GM12878 (cell line): ENCODE measurements at regions not wholly inside any gene's neighbourhood (a gene's known extent, or its start where the extent isn't known, plus 50 kb on each side); places are given as distances from the start of the nearest gene placed in this dataset.

Experiments used
- ATAC-seq: fragments of 200-7000 bp; cut with Tn5 transposase; 3 replicates; pipeline ENCODE4 v1.9.1; 2020; ENCODE audit warnings: mild to moderate bottlenecking, moderate library complexity
- BruUV-seq: library from RNA; stranded (reverse); fragments of 400-500 nt; replicated peaks from 2 replicates; lab custom pipeline; 2021; lab: Mats Ljungman, UMichigan
- CTCF ChIA-PET: fragments of 300-600 bp; sonication (Branson Sonifier 250); formaldehyde crosslinking; extraction: SDS; loops from one replicate; lab custom pipeline; 2021; ENCODE audit warnings: inconsistent platforms; lab: Yijun Ruan, JAX
- POLR2A ChIA-PET: fragments of 350-600 bp; formaldehyde crosslinking; extraction: SDS; loops from one replicate; lab custom pipeline; 2021; ENCODE audit warnings: inconsistent platforms; lab: Charles Lee
- RAD21 ChIA-PET: fragments of 300-600 bp; sonication (Branson Sonifier 250); formaldehyde crosslinking; loops from one replicate; lab custom pipeline; 2023; ENCODE audit warnings: antibody characterized with exemption; ENCODE audit not compliant: unreplicated experiment; lab: Charles Lee
- SMC1A ChIA-PET: fragments of 300-600 bp; sonication (Branson Sonifier 250); formaldehyde crosslinking; loops from one replicate; lab custom pipeline; 2023; ENCODE audit not compliant: unreplicated experiment, uncharacterized antibody; lab: Charles Lee
- DNase-seq: peaks from one replicate; pipeline ENCODE4 v3.0.0-alpha.2; 2011; ENCODE audit warnings: low read depth, low spot score
- FAIRE-seq: peaks from 3 replicates; lab custom pipeline; 2011; peaks lifted over from hg19 to GRCh38; lab: Jason Lieb, UNC
- H2AFZ ChIP-seq: 2 replicates; pipeline ENCODE4 v1.6.0; 2011; ENCODE audit warnings: low read depth, low read length, control low read depth; ENCODE audit not compliant: control insufficient read depth
- H3K27ac ChIP-seq: 2 replicates; pipeline ENCODE4 v1.5.1; 2011; ENCODE audit warnings: control low read depth; ENCODE audit not compliant: control insufficient read depth, insufficient read depth
- H3K27me3 ChIP-seq, 2 experiments: replicated peaks in 1 of 2; 2 replicates each; pipeline versions ENCODE4 v1.6.0 to v1.6.1; 2011; ENCODE audit warnings: low read length in 1 of 2; ENCODE audit not compliant: control insufficient read depth in 2 of 2, insufficient read depth in 2 of 2
- H3K36me3 ChIP-seq, 2 experiments: 2 replicates each; pipeline ENCODE4 v1.5.1; 2011; ENCODE audit warnings: low read length in 1 of 2; ENCODE audit not compliant: control insufficient read depth in 2 of 2, insufficient read depth in 2 of 2
- H3K4me1 ChIP-seq: 2 replicates; pipeline ENCODE4 v1.6.1; 2011; ENCODE audit warnings: mild to moderate bottlenecking, low read length, moderate library complexity, mixed read lengths; ENCODE audit not compliant: control insufficient read depth, insufficient read depth
- H3K4me2 ChIP-seq: 2 replicates; pipeline ENCODE4 v1.6.0; 2011; ENCODE audit warnings: control low read depth; ENCODE audit not compliant: control insufficient read depth, insufficient read depth
- H3K4me3 ChIP-seq: fragments of 200-600 bp; sonication (generic); 2 replicates; pipeline ENCODE4 v1.5.1; 2016
- H3K79me2 ChIP-seq: 2 replicates; pipeline ENCODE4 v1.6.0; 2011; ENCODE audit warnings: low read length; ENCODE audit not compliant: control insufficient read depth, insufficient read depth
- H3K9ac ChIP-seq: 2 replicates; pipeline ENCODE4 v1.8.0; 2011; ENCODE audit warnings: low read length, control low read depth, mixed read lengths; ENCODE audit not compliant: control insufficient read depth, insufficient read depth
- H3K9me3 ChIP-seq: replicated peaks from 3 replicates; pipeline ENCODE4 v1.5.1; 2011; ENCODE audit warnings: mild to moderate bottlenecking, low read length; ENCODE audit not compliant: control insufficient read depth, insufficient read depth
- H4K20me1 ChIP-seq: 2 replicates; pipeline ENCODE4 v1.6.0; 2011; ENCODE audit not compliant: control insufficient read depth, insufficient read depth
- ASH2L ChIP-seq: fragments of 300-600, 200-600 bp; sonication (generic); IDR thresholded peaks from 2 replicates; pipeline ENCODE4 v1.6.1; 2017; ENCODE audit warnings: low read depth, mild to moderate bottlenecking, borderline replicate concordance
- ATF7 ChIP-seq: fragments of 450-650 bp; IDR thresholded peaks from 2 replicates; pipeline ENCODE4 v1.6.1; 2016; ENCODE audit warnings: low read depth, mild to moderate bottlenecking
- HDAC6 ChIP-seq: fragments of 200-600 bp; sonication (generic); IDR thresholded peaks from one replicate; pipeline ENCODE4 v1.8.0; 2017; ENCODE audit warnings: antibody characterized with exemption; ENCODE audit not compliant: unreplicated experiment
- SIX5 ChIP-seq: IDR thresholded peaks from 2 replicates; pipeline ENCODE4 v1.6.1; 2011; ENCODE audit warnings: mild to moderate bottlenecking, low read depth, low read length, moderate library complexity; ENCODE audit not compliant: severe bottlenecking
- TCF12 ChIP-seq: IDR thresholded peaks from 2 replicates; pipeline ENCODE4 v1.6.1; 2011; ENCODE audit warnings: low read depth, mild to moderate bottlenecking, low read length
- WGBS: methylation state at CpG from one replicate; pipeline ENCODE4 v1.1.6; 2016; ENCODE audit warnings: low lambda C conversion rate; ENCODE audit not compliant: insufficient replicate concordance, insufficient coverage; ENCODE audit errors: missing lambda C conversion rate; 5-methylcytosine and 5-hydroxymethylcytosine counted together
- in situ Hi-C: fragments of 300-500 bp; cut with MboI; formaldehyde crosslinking; loops from 9 replicates; pipeline ENCODE4 v1.14.3; 2018; ENCODE audit warnings: mixed read lengths
- intact Hi-C: fragments of 100-400 bp; cut with micrococcal nuclease; formaldehyde crosslinking; loops from one replicate; pipeline ENCODE4 v1.14.2; 2022; ENCODE audit not compliant: unreplicated experiment
- TF ChIP-seq, protein P1 (sequence below): fragments of 450-650 bp; IDR thresholded peaks from 2 replicates; pipeline ENCODE4 v1.6.1; 2018; ENCODE audit warnings: mild to moderate bottlenecking, low read depth, moderate library complexity; ENCODE audit not compliant: partially characterized antibody

GRCh38 chr6:113699239-113699638, 157.9 kb upstream of the MARCKS start (continued):
- no peak for TF ChIP-seq SIX5
- TF ChIP-seq ASH2L: no peak

DNA sequence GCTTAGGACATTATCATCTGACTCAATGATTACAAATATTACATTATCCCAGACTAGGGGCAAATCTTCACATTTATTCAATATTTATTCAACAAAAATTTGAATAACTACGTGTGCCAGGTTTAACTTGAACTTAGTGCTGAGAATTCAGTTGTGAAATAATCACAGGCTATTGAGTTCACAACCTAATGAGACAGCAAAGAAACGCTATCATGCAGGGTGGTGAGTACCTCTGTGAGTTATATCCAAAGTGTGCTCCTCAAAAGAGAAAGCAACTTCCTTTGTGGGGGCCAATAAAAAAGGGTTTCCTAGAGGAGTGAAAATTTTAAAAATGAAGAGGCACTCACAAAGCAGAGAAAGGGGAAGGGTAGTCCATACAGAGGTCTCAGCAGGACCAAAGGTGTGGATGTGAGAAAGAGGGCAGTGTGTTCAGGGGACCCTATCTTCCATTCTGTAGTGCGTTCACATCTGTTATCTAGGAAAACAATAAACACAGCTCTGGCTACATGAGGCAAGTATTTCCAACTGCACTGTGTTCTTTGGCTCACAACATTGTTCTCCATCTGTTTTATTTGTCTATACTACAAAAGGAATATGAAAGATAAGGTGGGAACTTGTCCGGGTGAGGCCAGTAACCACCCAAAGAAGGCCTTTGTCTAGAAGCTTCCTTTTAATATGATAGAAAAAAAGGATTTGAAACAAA, 155.4 kb upstream of the MARCKS start:
- SMC1A ChIA-PET: interaction anchor here (1.3 kb wide), 1 partner anchor 17 kb away, joined by 4 read pairs; no protein-coding TSS in a partner anchor
- Histone ChIP-seq H4K20me1 (no peaks in the 10 kb centered on the region), H3K27ac (no peak overlapping the region), H3K4me1 (peaks cover 13% of the 10 kb centered on the region; the same call in 1 of the 2 replicates), H3K79me2 (no peaks in the 10 kb centered on the region), H3K9me3 (no peaks in the 10 kb centered on the region; the same call in 2 of the 3 replicates)
- no peak for FAIRE-seq
- TF ChIP-seq ATF7 (no peak), TCF12 (no peak), HDAC6 (no peak)
- TF ChIP-seq, protein P1, sequence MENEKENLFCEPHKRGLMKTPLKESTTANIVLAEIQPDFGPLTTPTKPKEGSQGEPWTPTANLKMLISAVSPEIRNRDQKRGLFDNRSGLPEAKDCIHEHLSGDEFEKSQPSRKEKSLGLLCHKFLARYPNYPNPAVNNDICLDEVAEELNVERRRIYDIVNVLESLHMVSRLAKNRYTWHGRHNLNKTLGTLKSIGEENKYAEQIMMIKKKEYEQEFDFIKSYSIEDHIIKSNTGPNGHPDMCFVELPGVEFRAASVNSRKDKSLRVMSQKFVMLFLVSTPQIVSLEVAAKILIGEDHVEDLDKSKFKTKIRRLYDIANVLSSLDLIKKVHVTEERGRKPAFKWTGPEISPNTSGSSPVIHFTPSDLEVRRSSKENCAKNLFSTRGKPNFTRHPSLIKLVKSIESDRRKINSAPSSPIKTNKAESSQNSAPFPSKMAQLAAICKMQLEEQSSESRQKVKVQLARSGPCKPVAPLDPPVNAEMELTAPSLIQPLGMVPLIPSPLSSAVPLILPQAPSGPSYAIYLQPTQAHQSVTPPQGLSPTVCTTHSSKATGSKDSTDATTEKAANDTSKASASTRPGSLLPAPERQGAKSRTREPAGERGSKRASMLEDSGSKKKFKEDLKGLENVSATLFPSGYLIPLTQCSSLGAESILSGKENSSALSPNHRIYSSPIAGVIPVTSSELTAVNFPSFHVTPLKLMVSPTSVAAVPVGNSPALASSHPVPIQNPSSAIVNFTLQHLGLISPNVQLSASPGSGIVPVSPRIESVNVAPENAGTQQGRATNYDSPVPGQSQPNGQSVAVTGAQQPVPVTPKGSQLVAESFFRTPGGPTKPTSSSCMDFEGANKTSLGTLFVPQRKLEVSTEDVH: no peak
- TF ChIP-seq, all 136 proteins: peak for 0
- H3K9ac ChIP-seq: no peak overlapping the region
- ATAC-seq: no peak
- no TSS peak for BruUV-seq
- intact Hi-C loops (no loop called here), in situ Hi-C loops (no loop called here)
- DNase-seq: no peak
- H3K4me3 ChIP-seq: no peak overlapping the region
- POLR2A ChIA-PET: no interaction called here
- H3K27me3 ChIP-seq: no peaks in the 10 kb centered on the region
- WGBS: 93% methylated on average over 4 of the region's 4 CpGs
- H2AFZ ChIP-seq: no peak overlapping the region
- RAD21 ChIA-PET: interaction anchor here (1.2 kb wide), 1 partner anchor 157 kb away, joined by 4 read pairs; no protein-coding TSS in a partner anchor
- no peaks in the 10 kb centered on the region for H3K36me3 ChIP-seq
- CTCF ChIA-PET: no interaction called here
- H3K4me2 ChIP-seq: no peak overlapping the region
